Smooth muscle cell (in vitro differentiated cells): ENCODE measurements at regions not wholly inside any gene's neighbourhood (a gene's known extent, or its start where the extent isn't known, plus 50 kb on each side); places are given as distances from the start of the nearest gene placed in this dataset.
"Not testable (repeated sequence)": the region's sequence is repeated elsewhere in the genome, so short reads cannot be mapped to it uniquely, and the experiment has no call there.

ENCODE experiments used
- DNase-seq: peaks from one replicate; lab custom pipeline; 2025; ENCODE audit not compliant: unreplicated experiment; lab: John Stamatoyannopoulos, UW
- H2AFZ ChIP-seq: fragments of 200-600 bp; sonication (generic); 2 replicates; pipeline ENCODE4 v1.6.0; 2016; ENCODE audit warnings: antibody characterized with exemption, low read depth, mild to moderate bottlenecking
- H3F3A ChIP-seq: fragments of 200-600 bp; sonication (generic); 2 replicates; pipeline ENCODE4 v1.6.0; 2017; ENCODE audit warnings: antibody characterized with exemption, low read depth
- H3K27ac ChIP-seq: fragments of 200-600 bp; sonication (generic); 2 replicates; pipeline ENCODE4 v1.5.1; 2016; ENCODE audit warnings: low read depth, mild to moderate bottlenecking
- H3K27me3 ChIP-seq: fragments of 200-600 bp; sonication (generic); 2 replicates; pipeline ENCODE4 v1.6.1; 2016; ENCODE audit warnings: low read depth, mild to moderate bottlenecking
- H3K36me3 ChIP-seq: fragments of 200-600 bp; sonication (generic); 2 replicates; pipeline ENCODE4 v1.5.1; 2016; ENCODE audit warnings: low read depth
- H3K4me1 ChIP-seq: fragments of 200-600 bp; sonication (generic); 2 replicates; pipeline ENCODE4 v1.5.1; 2016; ENCODE audit warnings: low read depth
- H3K4me2 ChIP-seq: fragments of 200-600 bp; sonication (generic); 2 replicates; pipeline ENCODE4 v1.6.0; 2016; ENCODE audit warnings: mild to moderate bottlenecking
- H3K4me3 ChIP-seq: fragments of 200-600 bp; sonication (generic); 2 replicates; pipeline ENCODE4 v1.5.1; 2016; ENCODE audit warnings: mild to moderate bottlenecking
- H3K79me2 ChIP-seq: fragments of 200-600 bp; sonication (generic); 2 replicates; pipeline ENCODE4 v1.6.0; 2016; ENCODE audit warnings: low read depth, mild to moderate bottlenecking
- H3K9ac ChIP-seq: fragments of 200-600 bp; sonication (generic); 2 replicates; pipeline ENCODE4 v1.6.0; 2016; ENCODE audit warnings: low read depth
- H3K9me3 ChIP-seq: fragments of 200-600 bp; sonication (generic); replicated peaks from 2 replicates; pipeline ENCODE4 v1.5.1; 2016; ENCODE audit warnings: low read depth
- H4K20me1 ChIP-seq: fragments of 200-600 bp; sonication (generic); 2 replicates; pipeline ENCODE4 v1.6.0; 2016; ENCODE audit warnings: low read depth
- WGBS: methylation state at CpG from one replicate; pipeline ENCODE4 v1.1.7; 2016; ENCODE audit warnings: low lambda C conversion rate; 5-methylcytosine and 5-hydroxymethylcytosine counted together
- TF ChIP-seq, protein P1 (sequence below): fragments of 200-600 bp; sonication (generic); IDR thresholded peaks from 2 replicates; pipeline ENCODE4 v1.5.1; 2017; ENCODE audit warnings: borderline replicate concordance, mild to moderate bottlenecking, antibody characterized with exemption; ENCODE audit not compliant: insufficient read depth, poor library complexity, severe bottlenecking

DNA sequence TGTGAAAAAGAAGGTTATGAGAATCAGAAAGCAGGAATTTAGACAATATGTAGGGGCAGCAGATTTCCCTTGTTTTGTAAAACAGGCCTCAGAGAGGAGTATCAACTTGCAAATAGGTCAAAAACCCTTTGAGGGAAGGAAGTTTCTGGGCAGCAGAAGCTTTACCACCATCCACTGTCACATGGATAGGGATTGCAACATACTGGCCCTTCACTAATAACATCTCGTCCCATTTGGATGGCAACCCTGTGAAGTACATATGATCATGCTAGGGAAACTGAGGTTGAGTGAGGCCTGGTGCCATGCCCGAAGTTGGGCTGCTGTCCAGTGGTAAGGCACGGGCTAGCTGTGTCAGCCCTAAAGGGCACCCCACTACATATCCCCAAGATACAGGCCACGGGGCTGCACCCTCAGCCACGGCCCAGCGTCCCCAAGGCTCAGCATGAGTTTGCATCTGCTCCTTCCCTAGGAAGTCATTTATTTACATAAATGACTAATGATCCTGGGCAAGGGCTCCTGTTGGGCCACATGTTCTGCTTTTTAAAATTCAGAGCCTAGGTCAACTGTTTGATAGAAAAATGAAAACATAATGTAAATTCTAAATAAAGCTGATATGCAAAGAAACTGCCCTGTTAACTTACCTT is 310.4 kb upstream of the PLGLB1 start:
- H3K79me2 ChIP-seq, H3K36me3 ChIP-seq, DNase-seq, H2AFZ ChIP-seq, H4K20me1 ChIP-seq, H3K27me3 ChIP-seq, H3F3A ChIP-seq, H3K9ac ChIP-seq, H3K9me3 ChIP-seq, H3K4me3 ChIP-seq, H3K4me2 ChIP-seq, H3K4me1 ChIP-seq, H3K27ac ChIP-seq: not testable (repeated sequence)
- 63% methylated on average over 2 of the region's 6 CpGs for WGBS

DNA sequence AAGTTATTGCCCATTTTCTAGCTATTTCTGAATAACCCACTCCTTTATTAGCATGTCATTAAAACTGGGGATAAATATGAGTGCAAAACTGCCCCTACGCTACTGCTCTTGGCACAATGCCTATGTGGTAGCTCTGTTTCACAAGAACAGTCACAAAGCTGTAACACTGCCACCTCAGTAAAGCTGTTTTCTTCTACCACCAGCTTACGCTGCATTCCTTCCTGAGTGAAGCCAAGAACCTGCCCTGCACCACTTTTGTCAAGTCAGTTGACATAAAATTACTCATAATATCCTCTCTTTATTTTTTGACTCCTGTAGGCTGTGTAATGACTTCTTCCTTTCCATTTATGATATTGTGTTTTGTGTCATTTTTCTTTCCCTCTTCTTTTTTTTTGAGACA is 313.2 kb upstream of the PLGLB1 start:
- H2AFZ ChIP-seq, H3K27me3 ChIP-seq, H3K36me3 ChIP-seq, H3K9me3 ChIP-seq, H3K9ac ChIP-seq, DNase-seq, H3K79me2 ChIP-seq, H3K4me1 ChIP-seq, H3F3A ChIP-seq, H3K4me3 ChIP-seq, H3K4me2 ChIP-seq, H4K20me1 ChIP-seq, H3K27ac ChIP-seq: not testable (repeated sequence)
- 94% methylated on average over 2 of the region's 2 CpGs for WGBS

DNA sequence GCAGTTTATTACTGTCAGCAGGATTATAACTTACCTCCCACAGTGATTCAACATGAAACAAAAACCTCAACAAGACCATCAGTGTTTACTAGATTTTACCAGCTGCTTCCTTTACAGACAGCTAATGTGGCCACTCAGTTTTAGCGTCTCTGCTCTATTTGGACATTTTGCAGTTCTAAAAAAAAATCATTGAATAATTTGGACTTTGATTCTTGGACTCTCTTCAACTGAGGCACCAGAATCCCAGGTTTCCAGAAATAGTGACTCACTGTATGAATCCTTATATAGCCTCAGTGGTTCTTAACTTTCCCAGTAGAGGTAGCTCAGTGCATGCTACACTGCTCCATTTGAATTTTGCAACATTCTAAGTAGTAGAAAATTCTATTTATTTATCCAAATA is 317.4 kb upstream of the PLGLB1 start:
- H2AFZ ChIP-seq, H3K4me1 ChIP-seq, H3K36me3 ChIP-seq, H4K20me1 ChIP-seq, H3K27ac ChIP-seq, H3K9me3 ChIP-seq, H3K27me3 ChIP-seq, DNase-seq, H3K9ac ChIP-seq, H3K79me2 ChIP-seq, H3K4me3 ChIP-seq, H3K4me2 ChIP-seq, H3F3A ChIP-seq: not testable (repeated sequence)
- 47% methylated on average over 1 of the region's 1 CpG for WGBS

DNA sequence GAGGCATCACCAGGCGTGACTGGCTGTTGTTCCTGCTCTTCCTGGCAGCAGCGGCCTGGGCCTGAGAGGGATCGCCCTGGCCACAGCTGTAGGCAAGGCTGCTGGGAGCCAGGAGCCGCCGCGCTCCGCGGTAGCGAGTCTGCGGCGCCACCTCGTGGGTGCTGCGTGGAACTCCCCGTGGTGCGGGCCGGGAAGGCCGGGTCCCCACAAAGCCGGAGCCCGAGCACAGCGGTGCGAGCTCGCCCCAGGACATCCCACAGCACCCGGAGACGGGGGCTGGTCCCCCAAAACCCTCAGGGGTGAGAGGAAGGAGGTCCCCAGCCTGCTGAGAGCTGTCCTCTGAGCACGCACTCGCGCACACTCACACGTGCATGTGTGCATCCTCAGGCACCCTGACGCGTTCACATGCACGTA is 320.0 kb upstream of the PLGLB1 start:
- not testable (repeated sequence) for H3K79me2 ChIP-seq, H3F3A ChIP-seq, DNase-seq, H3K27me3 ChIP-seq, H3K9ac ChIP-seq, H3K36me3 ChIP-seq, H3K27ac ChIP-seq, H3K4me1 ChIP-seq, H2AFZ ChIP-seq, H3K4me2 ChIP-seq, H3K4me3 ChIP-seq, H3K9me3 ChIP-seq, H4K20me1 ChIP-seq
- 49% methylated on average over 31 of the region's 31 CpGs for WGBS
- TF ChIP-seq, protein P1, sequence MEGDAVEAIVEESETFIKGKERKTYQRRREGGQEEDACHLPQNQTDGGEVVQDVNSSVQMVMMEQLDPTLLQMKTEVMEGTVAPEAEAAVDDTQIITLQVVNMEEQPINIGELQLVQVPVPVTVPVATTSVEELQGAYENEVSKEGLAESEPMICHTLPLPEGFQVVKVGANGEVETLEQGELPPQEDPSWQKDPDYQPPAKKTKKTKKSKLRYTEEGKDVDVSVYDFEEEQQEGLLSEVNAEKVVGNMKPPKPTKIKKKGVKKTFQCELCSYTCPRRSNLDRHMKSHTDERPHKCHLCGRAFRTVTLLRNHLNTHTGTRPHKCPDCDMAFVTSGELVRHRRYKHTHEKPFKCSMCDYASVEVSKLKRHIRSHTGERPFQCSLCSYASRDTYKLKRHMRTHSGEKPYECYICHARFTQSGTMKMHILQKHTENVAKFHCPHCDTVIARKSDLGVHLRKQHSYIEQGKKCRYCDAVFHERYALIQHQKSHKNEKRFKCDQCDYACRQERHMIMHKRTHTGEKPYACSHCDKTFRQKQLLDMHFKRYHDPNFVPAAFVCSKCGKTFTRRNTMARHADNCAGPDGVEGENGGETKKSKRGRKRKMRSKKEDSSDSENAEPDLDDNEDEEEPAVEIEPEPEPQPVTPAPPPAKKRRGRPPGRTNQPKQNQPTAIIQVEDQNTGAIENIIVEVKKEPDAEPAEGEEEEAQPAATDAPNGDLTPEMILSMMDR = peak; percentile 57

DNA sequence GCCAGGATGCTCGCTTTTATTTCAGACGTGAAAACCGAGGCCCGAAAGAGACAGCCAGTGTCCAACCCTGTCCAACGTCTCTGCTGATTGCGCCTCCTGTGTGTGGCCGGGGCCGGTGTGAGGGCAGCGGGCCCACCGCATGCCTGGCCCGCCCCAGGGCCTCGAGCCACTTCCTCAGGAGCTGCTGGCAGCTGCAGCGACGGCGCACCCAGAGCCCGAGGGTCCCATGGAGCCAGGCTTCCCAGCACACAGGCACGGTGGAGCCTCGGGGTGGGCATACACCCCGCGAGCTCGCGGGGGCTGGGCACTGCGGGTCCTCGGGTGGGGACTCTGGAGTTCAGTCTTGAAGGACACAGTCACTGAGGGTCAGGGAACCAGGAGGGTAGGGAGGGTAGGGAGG is 320.5 kb upstream of the PLGLB1 start:
- H3K4me3 ChIP-seq, H3K27ac ChIP-seq, H2AFZ ChIP-seq, H3K4me1 ChIP-seq, H3K9me3 ChIP-seq, DNase-seq, H3K79me2 ChIP-seq, H3F3A ChIP-seq, H3K9ac ChIP-seq, H3K36me3 ChIP-seq, H3K27me3 ChIP-seq, H3K4me2 ChIP-seq, H4K20me1 ChIP-seq: not testable (repeated sequence)
- WGBS = 96% methylated on average over 17 of the region's 24 CpGs

DNA sequence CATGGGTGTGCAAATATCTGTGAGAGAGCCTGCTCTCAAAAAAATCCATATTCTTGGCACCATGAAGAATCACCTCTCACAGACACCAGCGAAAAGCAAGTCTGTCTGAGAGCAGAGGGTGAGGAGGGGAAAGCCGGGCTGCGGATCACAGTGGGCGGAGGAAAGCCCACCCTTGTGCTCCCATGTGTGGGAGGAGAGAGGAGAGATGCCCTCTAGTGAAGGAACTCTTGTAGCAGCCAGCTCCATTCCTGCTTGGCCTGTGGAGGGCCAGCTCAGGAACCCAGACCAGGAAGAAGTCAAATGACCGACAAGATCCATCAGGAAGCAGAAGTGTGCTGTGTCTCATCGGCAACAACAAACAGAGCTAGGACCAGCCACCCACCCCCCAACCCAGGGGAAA is 321.7 kb upstream of the PLGLB1 start:
- H3K9me3 ChIP-seq, H3K4me2 ChIP-seq, H3F3A ChIP-seq, H3K4me3 ChIP-seq, H3K79me2 ChIP-seq, H3K27me3 ChIP-seq, DNase-seq, H3K4me1 ChIP-seq, H4K20me1 ChIP-seq, H3K9ac ChIP-seq, H3K27ac ChIP-seq, H3K36me3 ChIP-seq, H2AFZ ChIP-seq: not testable (repeated sequence)
- 50% methylated on average over 6 of the region's 6 CpGs for WGBS

DNA sequence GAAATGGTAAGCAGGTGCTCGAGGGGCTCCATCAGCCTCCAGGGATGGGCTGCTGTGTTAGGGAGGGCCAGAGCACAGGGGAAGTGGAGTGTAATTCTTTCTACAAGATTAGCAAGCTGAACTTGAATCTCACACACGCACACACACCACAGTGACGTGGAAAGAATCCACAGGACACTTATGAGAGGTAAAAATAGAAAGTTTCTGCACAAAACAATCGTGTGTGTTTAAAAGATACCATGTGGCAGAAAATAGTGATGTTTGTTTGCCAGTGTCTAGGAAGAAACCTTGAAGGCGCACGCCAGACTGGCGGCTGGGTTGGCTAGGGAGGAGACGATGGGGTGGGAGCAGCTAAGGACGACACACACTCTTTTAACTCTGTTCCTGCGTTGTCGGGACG is 323.6 kb upstream of the PLGLB1 start:
- H4K20me1 ChIP-seq, H3K9ac ChIP-seq, H3K4me3 ChIP-seq, H3K4me2 ChIP-seq, H3K9me3 ChIP-seq, H3K79me2 ChIP-seq, H3K36me3 ChIP-seq, H3K27ac ChIP-seq, H2AFZ ChIP-seq, DNase-seq, H3K4me1 ChIP-seq, H3F3A ChIP-seq, H3K27me3 ChIP-seq: not testable (repeated sequence)
- WGBS = 85% methylated on average over 12 of the region's 12 CpGs

DNA sequence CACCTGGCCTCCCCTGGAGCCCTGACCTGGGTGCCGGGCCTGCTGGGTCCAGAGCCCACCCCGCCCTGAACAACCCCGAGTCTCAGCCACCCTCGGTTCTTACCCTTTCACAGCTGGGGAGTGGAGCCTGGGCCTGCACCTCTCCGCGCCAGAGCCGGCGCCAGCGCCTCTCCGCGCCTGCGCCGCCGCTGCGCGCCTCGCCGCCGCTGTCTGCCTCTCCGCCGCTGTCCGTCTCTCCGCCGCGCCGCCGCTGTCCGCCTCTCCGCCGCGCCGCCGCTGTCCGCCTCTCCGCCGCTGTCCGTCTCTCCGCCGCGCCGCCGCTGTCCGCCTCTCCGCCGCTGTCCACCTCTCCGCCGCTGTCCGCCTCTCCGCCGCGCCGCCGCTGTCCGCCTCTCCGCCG is 326.9 kb upstream of the PLGLB1 start:
- not testable (repeated sequence) for H3K9me3 ChIP-seq, H3F3A ChIP-seq, H3K9ac ChIP-seq, H3K36me3 ChIP-seq, H3K79me2 ChIP-seq, H3K4me1 ChIP-seq, H2AFZ ChIP-seq, H3K27me3 ChIP-seq, H4K20me1 ChIP-seq, DNase-seq
- Histone ChIP-seq H3K27ac (peak overlapping the region; percentile 38), H3K4me2 (peak overlapping the region; percentile 76), H3K4me3 (peak overlapping the region; percentile 51)
- 17% methylated on average over 14 of the region's 56 CpGs for WGBS
